RCC 7860 (cell line): ENCODE measurements at regions not wholly inside any gene's neighbourhood (a gene's known extent, or its start where the extent isn't known, plus 50 kb on each side); places are given as distances from the start of the nearest gene placed in this dataset.

Experiments used
- DNase-seq: peaks from one replicate; pipeline ENCODE4 v3.0.0-alpha.2; 2015; ENCODE audit warnings: low spot score
- FAIRE-seq: peaks from 2 replicates; lab custom pipeline; 2012; peaks lifted over from hg19 to GRCh38; lab: Jason Lieb, UNC

DNA sequence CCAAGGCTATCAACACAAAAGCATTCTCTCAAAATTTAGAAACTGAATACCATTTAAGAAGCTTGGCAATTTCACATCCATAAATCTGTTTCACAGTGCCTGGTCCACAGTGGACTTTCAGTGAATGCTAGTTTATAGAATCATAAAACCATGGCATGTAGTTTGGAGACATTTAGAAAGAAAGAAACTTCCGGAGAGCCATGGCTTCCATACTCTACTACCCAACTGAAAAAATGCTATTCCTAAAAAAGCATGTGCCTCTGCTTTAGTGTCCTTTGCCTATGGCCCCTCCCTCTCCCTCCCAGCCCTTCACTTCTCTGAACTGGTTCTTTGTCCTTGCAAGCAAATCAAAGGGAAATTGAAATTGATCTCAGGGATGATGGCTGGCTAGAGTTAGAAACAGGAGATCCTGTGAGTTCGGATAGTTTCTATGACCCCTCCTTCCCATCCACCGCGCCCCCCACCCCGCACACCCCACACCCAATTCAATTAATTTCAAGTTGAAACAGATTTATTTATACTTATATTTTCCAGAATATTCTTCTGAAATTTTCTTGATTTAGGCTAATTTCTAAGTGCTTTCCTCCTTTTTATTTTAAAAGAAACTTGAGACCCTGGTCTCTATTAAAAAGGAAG, 248.3 kb downstream of the TRIB2 start:
- FAIRE-seq: no peak

DNA sequence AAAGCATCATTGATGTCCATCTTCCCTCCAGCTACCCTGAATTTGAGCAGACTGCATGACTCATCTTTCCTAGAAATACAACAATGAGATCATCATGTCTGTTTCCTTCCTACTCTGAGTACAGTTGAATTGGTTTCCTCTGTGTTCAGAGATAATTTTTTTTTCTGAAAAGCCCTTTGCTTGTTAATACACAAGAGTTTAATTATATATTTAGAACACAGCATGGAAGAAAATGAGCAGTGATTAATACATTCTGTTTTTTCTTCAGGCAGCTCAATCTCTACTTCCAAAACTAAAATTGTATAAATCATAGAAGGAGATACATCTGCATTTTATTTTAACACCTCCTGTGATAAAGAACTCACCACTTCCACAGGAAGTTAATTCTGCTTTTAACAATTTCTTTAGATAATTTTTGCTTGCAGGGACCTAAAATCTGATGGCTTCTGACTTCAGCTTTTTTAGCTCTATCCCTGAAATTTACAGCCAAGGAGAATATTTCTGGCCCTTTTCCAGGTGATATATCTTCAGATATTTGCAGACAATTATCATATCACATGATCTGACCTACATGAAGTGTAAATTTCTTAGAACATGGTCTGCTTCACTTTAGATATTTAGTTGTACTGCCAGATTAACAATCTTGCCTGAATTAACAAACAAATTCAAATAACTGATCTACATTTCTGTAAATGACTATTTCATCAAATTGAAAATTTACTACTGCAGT, 249.0 kb downstream of the TRIB2 start:
- DNase-seq (peak; percentile 26), FAIRE-seq (no peak)

More for the DNA sequence above, 248.3 kb downstream of the TRIB2 start:
- no peak for DNase-seq

DNA sequence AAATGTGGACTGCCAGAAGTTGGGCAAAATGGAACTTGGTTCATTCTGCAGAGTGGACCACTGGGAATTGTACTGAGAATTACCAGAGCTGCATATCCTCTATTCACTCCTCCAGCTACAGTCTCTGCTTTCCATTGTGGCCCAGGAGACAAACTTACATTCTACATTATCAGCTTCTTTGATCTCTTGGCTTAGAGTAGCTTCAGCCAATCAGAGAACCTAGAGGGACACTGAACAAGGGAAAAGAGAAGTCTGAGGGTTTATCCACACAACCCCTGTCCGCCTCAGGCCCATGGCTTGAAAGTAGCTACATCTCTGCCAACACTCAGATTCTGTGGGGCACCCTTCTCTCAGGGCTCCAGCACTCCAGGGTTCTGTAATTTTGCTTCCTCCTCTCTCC, 251.1 kb downstream of the TRIB2 start:
- no peak for FAIRE-seq
- DNase-seq: no peak

DNA sequence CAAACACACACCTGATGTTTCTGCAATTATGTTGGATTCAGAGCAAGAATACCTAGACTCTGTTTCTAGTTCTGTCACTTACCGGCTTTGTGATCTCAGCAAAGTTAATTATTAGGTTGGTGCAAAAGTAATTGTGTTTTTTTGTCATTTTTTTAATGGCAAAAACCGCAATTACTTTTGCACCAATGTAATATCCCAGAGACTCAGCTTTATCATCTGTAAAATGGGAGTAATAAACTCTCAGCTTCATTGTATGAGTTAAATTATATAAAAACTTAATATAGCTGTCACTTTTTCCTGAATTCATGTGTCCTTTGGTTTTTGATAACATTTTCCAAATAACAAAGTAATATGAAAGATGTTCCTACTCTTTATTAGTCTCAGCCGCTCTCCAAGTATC, 251.7 kb downstream of the TRIB2 start:
- DNase-seq (no peak), FAIRE-seq (no peak)

DNA sequence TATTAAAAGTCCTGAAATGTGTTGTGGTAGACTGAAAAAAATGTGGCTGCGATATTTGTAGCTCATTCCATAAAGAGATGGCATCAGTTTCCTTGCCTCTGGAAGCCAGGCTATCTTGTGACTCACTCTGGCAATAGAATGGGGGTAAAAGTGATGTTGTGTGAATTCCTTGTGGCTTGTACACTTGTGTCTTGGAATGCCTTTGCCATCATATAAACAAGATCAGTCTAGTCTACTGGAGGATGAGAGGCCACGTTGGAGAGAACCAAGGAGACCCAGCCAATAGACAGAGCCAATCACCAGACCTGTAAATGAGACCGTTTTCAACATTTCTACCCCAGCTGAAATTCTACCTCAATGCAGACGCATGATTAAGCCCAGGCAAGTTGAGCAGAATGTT, 254.1 kb downstream of the TRIB2 start:
- no peak for FAIRE-seq
- DNase-seq: no peak

GRCh38 chr2:12971581-12972365, 255.0 kb downstream of the TRIB2 start:
- no peak for FAIRE-seq

DNA sequence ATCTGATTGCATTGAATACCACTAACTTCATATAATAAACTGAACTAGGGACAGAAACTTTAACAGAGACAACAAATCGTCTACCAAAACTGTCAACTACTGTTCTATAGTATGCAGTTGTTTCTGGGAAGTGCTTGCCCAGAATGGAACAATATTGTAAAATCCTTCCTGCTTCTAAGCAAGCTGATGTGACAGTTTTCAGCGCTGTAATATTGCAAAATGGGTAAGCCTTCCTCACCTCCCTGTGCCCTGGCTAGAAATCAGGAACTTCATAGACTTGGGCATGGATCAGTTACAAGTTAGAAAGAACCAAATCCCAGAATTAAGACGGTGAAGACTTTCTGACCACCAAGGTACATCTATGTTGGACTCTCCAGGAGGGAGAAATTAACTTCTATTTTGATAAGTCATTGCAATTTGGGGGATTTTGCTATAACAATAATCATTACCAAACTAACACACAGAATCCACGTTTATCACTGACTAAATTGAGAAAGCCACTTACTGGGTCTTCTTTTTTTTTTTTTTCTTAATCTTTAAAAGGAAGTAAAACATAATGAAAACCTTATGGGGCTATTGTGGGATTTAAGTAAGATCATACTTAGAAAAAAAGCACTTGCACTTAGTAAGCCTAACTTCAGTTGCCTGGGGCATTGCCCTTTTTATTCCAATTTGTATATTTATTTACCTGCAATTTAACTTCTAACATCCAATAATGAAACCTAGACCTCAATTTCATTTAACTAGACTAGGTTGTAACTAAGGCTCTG, 261.5 kb downstream of the TRIB2 start:
- FAIRE-seq (no peak), DNase-seq (no peak)

More at GRCh38 chr2:12971581-12972365, 255.0 kb downstream of the TRIB2 start:
- no peak for DNase-seq

- no peak for DNase-seq
- FAIRE-seq: no peak
Observed at GRCh38 chr2:12979066-12979465, 262.3 kb downstream of the TRIB2 start.

- no peak for FAIRE-seq
- DNase-seq: no peak
Observed at GRCh38 chr2:12980817-12981216, 264.1 kb downstream of the TRIB2 start.

GRCh38 chr2:12982149-12982584, 265.4 kb downstream of the TRIB2 start:
- no peak for FAIRE-seq

GRCh38 chr2:12987246-12987645, 270.5 kb downstream of the TRIB2 start:
- FAIRE-seq: no peak
- DNase-seq: no peak

More at GRCh38 chr2:12982149-12982584, 265.4 kb downstream of the TRIB2 start:
- no peak for DNase-seq

DNA sequence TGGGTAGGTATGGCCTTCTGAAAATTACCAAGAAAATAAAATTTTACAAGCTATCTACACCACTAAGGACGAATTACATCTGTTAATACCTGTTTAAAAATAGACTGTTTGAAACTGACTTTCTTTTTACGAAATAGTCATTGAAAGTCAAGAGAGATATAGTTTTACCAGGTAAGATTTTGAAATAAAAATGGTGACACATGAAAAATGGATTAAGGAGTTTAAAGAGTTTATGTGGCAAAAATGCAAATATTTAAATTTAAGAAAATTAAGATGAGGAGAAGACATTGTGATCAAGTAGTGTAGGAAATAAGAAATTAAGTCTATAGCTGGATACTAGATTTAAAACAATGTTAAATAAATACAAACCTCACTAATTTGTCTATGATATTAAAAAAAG, 271.5 kb downstream of the TRIB2 start:
- FAIRE-seq: no peak
- no peak for DNase-seq

- no peak for DNase-seq
- no peak for FAIRE-seq
Observed at GRCh38 chr2:12990523-12990922, 273.8 kb downstream of the TRIB2 start.

DNA sequence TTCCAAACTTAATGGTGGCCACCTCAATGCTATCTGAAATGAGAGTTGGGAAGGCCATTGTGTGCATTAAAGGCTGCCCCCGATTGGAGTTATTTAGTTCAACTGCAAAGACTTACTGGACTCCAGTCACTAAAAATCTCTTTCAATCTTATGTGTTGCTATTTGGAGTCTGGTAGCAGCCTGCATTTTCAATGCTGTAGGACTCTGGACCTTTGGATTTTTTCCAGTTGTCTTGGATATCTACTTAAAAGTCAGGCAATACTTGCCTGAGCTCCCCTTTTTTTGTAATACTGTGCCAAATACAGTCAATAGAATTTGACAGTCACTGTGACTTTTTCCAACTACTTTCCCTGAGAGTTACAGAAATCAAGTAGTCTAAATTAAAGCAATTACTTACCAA, 281.9 kb downstream of the TRIB2 start:
- DNase-seq (no peak), FAIRE-seq (no peak)

GRCh38 chr2:13000664-13001363, 284.1 kb downstream of the TRIB2 start:
- FAIRE-seq (no peak), DNase-seq (no peak)

DNA sequence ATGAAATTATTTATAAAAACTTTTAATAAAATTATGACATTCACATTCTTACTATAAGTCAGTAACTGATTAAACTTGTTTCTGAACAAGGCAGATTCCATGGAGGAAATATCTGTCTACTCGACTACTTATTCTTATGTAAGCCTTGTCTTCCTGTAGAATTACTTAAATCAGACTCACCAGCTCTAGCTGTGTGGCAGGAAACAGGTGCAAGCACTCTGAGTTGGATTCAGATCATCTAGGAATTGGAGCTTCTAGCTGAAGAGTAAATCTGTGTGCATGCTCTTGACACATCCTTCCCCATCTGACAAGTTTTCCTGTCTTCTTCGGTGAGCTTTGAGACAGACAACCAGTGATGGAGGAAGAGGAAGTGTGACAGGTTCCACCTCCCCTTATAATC, 284.7 kb downstream of the TRIB2 start:
- no peak for FAIRE-seq
- DNase-seq: no peak

DNA sequence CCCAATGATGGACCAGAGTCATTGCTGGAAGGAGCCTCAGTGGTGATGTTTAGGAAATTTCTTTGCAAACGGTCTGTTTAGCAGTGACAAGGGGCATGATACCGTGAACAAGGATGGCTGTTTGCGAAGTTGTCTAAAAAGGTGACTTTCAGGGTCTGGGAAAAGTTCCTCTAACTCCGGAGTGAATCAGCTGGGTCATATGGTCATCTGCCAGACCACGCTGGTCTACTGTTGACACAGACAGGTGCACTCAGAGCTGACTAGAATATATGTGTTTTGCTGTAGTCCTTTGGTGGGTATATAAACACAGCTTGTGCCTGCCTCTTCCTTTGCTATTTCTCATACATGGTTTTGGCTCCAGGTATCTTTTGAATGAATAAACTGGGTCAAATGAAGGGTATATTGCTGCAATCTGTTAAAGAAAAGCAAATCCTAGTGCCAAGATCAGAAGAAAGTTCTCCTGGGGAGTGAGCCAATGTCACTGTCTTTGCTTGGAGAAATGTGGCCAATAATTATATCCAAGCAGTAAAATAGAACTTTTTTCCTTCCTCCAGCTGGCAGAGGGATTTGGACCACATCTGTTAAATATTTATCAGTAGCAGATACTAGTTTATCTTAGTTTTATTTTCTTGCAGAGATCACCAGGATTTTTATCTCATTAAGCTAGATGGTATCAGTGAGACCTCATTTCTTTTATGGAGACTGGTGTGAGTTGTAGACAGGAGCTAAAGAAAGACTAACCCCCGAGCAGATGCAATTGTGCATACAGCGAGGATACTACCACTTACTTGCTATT, 286.0 kb downstream of the TRIB2 start:
- no peak for FAIRE-seq

GRCh38 chr2:13003500-13003899, 286.8 kb downstream of the TRIB2 start:
- DNase-seq: no peak
- FAIRE-seq: no peak

More for the DNA sequence above, 286.0 kb downstream of the TRIB2 start:
- no peak for DNase-seq

DNA sequence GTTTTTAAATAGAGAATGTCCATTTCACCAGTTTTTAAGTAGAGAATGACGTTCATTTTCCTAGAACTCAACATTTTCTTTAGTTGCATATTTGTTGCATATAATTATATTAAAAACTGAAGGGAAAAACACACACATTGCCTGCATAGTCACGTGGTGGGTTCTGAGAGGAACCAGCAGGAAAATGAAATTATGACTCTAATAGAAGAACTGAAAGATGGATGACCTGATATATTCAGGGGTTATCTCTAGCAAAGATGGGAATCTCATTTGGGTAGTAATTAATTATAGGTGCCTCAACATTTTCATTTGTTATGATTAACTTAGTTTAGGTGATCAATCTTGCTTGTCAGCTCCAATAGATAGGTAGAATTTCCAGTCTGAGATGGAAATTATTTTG, 288.3 kb downstream of the TRIB2 start:
- FAIRE-seq (no peak), DNase-seq (no peak)
